ENCODE measurements at regions not wholly inside any gene's neighbourhood (a gene's known extent, or its start where the extent isn't known, plus 50 kb on each side); places are given as distances from the start of the nearest gene placed in this dataset.

DNA sequence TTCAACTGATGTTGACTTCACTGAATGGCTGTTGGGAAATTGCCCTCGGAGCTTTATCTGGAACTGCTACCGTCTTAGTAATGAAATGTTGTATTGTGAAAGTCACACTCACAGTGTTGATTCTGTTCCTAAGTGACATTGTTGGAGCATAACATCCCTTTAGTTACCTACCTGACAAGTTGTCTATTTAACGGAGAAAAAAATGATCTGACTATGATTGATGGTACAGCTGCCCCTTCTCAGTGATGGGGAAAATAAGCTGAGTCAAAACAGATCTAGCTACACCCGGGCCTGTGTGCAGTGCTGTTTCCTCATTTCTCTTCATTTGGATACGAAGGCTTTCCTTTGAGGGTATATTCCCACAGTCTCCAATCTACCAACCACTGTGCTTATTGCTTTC is 472.3 kb upstream of the BRINP3 start:
- H3K27me3 ChIP-seq = no peaks in the 10 kb centered on the region
- no peaks in the 10 kb centered on the region for H3K36me3 ChIP-seq
- intact Hi-C loops (cut with DNase I) = no loop called here
- DNase-seq = no peak
- H3K9me3 ChIP-seq = no peaks in the 10 kb centered on the region
- H3K9ac ChIP-seq (ENCODE audit: low read depth in 2 of 2, low read length in 2 of 2) = no peak overlapping the region
- no peaks in the 10 kb centered on the region for H3K4me1 ChIP-seq
- H3K4me3 ChIP-seq = no peak overlapping the region
- TF ChIP-seq, protein P1, sequence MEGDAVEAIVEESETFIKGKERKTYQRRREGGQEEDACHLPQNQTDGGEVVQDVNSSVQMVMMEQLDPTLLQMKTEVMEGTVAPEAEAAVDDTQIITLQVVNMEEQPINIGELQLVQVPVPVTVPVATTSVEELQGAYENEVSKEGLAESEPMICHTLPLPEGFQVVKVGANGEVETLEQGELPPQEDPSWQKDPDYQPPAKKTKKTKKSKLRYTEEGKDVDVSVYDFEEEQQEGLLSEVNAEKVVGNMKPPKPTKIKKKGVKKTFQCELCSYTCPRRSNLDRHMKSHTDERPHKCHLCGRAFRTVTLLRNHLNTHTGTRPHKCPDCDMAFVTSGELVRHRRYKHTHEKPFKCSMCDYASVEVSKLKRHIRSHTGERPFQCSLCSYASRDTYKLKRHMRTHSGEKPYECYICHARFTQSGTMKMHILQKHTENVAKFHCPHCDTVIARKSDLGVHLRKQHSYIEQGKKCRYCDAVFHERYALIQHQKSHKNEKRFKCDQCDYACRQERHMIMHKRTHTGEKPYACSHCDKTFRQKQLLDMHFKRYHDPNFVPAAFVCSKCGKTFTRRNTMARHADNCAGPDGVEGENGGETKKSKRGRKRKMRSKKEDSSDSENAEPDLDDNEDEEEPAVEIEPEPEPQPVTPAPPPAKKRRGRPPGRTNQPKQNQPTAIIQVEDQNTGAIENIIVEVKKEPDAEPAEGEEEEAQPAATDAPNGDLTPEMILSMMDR (IDR thresholded peaks at IDR 0.05) = no peak
- H3K27ac ChIP-seq = no peak overlapping the region

DNA sequence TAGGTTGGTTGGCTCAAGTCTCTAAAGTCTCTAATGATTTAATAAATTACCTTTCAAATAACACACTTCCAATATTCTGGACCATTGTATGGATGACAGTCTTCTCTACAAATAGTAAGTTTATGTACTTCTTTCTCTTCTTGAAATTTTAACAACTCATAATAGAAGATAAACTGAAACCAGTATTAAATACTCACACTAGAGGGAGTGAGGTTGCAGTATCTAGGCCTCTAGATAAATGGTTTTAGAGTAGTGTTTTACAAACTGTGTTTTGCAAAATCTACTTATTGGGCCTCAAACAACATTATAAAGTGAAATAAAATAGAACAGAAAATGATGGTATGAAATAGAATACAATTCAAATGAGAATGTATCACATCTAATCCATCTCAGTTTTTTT is 479.9 kb upstream of the BRINP3 start:
- no peak for DNase-seq
- Histone ChIP-seq H3K27me3 (no peaks in the 10 kb centered on the region), H3K4me1 (no peaks in the 10 kb centered on the region), H3K4me3 (no peak overlapping the region), H3K9ac (ENCODE audit: low read depth in 2 of 2, low read length in 2 of 2) (no peak overlapping the region), H3K36me3 (no peaks in the 10 kb centered on the region), H3K27ac (no peak overlapping the region), H3K9me3 (no peaks in the 10 kb centered on the region)
- intact Hi-C loops (cut with DNase I) = no loop called here
- TF ChIP-seq, protein P1 (IDR thresholded peaks at IDR 0.05) = no peak

DNA sequence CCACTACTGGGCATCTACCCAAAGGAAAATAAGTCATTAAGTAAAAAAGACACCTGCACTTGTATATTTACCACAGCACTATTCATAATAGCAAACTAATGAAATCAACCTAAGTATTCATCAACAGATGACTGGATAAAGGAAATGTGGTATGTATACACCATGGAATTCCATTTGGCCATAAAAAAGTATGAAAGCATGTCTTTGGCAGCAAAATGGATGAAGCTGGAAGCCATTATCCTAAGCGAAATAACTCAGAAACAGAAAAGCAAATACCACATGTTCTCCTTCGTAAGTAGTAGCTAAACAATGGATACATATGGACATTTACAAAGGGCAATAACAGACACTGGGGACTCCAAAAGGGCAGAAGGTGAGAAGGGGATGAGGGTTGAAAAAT is 485.7 kb upstream of the BRINP3 start:
- TF ChIP-seq, protein P1 (IDR thresholded peaks at IDR 0.05) = no peak
- H3K9me3 ChIP-seq = no peaks in the 10 kb centered on the region
- intact Hi-C loops (cut with DNase I) = no loop called here
- H3K36me3 ChIP-seq = no peaks in the 10 kb centered on the region
- no peak overlapping the region for H3K4me3 ChIP-seq
- no peak overlapping the region for H3K9ac ChIP-seq (ENCODE audit: low read depth in 2 of 2, low read length in 2 of 2)
- no peaks in the 10 kb centered on the region for H3K4me1 ChIP-seq
- H3K27me3 ChIP-seq = no peaks in the 10 kb centered on the region
- no peak overlapping the region for H3K27ac ChIP-seq
- DNase-seq = no peak

DNA sequence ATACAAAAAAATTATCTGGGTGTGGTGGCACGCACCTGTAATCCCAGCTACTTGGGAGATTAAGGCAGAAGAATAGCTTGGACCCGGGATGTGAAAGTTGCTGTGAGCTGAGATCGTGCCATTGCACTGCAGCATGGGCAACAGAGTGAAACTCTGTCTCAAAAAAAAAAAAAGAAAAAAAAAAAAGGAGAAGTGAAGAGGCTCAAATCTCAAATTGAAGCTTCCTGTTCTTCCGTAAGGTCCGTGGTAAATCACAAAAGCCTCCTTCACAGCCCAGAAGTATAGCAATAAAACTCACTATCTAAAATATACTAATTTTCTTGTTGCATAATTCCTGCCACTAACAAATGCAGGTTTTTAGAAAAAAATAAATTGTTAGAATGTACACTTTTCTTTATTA is 498.2 kb upstream of the BRINP3 start:
- TF ChIP-seq, protein P1 (IDR thresholded peaks at IDR 0.05) = no peak
- Histone ChIP-seq H3K4me3 (no peak overlapping the region), H3K27ac (no peak overlapping the region)

DNA sequence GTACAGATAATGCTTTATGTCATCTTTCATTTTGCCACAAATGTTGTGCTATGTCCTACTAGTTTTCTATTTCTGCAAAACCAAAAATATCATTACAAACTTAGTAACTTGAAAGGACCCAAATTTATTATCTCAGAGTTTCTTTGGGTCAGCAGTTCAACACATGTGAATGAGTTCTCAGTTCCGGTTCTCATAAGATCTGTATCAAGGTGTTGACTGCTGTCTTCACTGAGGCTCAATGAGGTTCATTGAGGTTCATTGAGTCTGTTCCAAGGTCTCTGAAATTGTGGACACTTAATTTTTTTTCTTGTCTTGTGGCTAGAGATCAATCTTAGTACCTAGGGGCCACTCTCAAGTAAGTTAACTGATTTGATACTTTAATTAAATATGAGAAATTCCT is 525.1 kb upstream of the BRINP3 start:
- no peak overlapping the region for H3K4me3 ChIP-seq
- no peaks in the 10 kb centered on the region for H3K36me3 ChIP-seq
- TF ChIP-seq, protein P1 (IDR thresholded peaks at IDR 0.05) = no peak
- H3K27ac ChIP-seq = no peak overlapping the region
- H3K9me3 ChIP-seq = peaks cover 5% of the 10 kb centered on the region
- no peak overlapping the region for H3K9ac ChIP-seq (ENCODE audit: low read depth in 2 of 2, low read length in 2 of 2)
- intact Hi-C loops (cut with DNase I) = no loop called here
- no peaks in the 10 kb centered on the region for H3K27me3 ChIP-seq
- DNase-seq = no peak
- no peaks in the 10 kb centered on the region for H3K4me1 ChIP-seq

More for the DNA sequence above, 498.2 kb upstream of the BRINP3 start:
- intact Hi-C loops (cut with DNase I) = no loop called here
- Histone ChIP-seq H3K4me1 (no peaks in the 10 kb centered on the region), H3K36me3 (no peaks in the 10 kb centered on the region), H3K9ac (ENCODE audit: low read depth in 2 of 2, low read length in 2 of 2) (no peak overlapping the region), H3K27me3 (no peaks in the 10 kb centered on the region), H3K9me3 (no peaks in the 10 kb centered on the region)
- no peak for DNase-seq

DNA sequence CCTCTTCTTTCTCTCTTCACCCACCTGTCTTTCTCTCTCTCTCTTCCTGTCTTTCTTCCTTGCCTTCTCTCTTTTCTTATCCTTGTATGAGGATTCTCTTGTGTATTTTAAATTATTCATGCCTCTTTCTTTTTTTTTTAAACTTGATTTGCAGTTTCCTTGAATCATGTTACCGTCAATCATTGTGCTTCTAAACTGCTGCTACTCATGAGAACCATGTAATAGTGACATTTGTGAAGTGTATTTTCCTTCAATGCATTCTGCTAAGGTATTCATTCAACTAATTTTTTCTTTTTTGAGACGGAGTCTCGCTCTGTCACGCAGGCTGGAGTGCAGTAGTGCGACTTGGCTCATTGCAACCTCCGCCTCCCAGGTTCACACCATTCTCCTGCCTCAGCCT is 539.1 kb upstream of the BRINP3 start:
- TF ChIP-seq, protein P1 (IDR thresholded peaks at IDR 0.05) = no peak
- intact Hi-C loops (cut with DNase I) = no loop called here
- no peaks in the 10 kb centered on the region for H3K9me3 ChIP-seq
- no peak for DNase-seq
- no peak overlapping the region for H3K9ac ChIP-seq (ENCODE audit: low read depth in 2 of 2, low read length in 2 of 2)
- no peaks in the 10 kb centered on the region for H3K27me3 ChIP-seq
- no peaks in the 10 kb centered on the region for H3K4me1 ChIP-seq
- no peak overlapping the region for H3K27ac ChIP-seq
- H3K4me3 ChIP-seq = no peak overlapping the region
- no peaks in the 10 kb centered on the region for H3K36me3 ChIP-seq

All from colonic mucosa (tissue), 4 donors.